Endodermal cell (in vitro differentiated cells): ENCODE measurements at regions not wholly inside any gene's neighbourhood (a gene's known extent, or its start where the extent isn't known, plus 50 kb on each side); places are given as distances from the start of the nearest gene placed in this dataset.

Experiments
- DNase-seq: peaks from one replicate; pipeline ENCODE4 v3.0.0-alpha.2; 2017
- H3K27ac ChIP-seq: 2 replicates; pipeline ENCODE4 v1.5.1; 2013; ENCODE audit warnings: mild to moderate bottlenecking, low read depth, low read length, moderate library complexity
- H3K27me3 ChIP-seq: 2 replicates; pipeline ENCODE4 v1.6.1; 2013; ENCODE audit warnings: mild to moderate bottlenecking, low read length, moderate library complexity; ENCODE audit not compliant: insufficient read depth, control insufficient read depth, poor library complexity, severe bottlenecking
- H3K36me3 ChIP-seq: 2 replicates; pipeline ENCODE4 v1.7.0; 2013; ENCODE audit warnings: mild to moderate bottlenecking, low read length, moderate library complexity; ENCODE audit not compliant: control insufficient read depth, insufficient read depth
- H3K4me1 ChIP-seq: one replicate; pipeline ENCODE4 v1.7.0; 2013; ENCODE audit warnings: low read length; ENCODE audit not compliant: control insufficient read depth, insufficient read depth
- H3K4me3 ChIP-seq: 2 replicates; pipeline ENCODE4 v1.5.1; 2013; ENCODE audit warnings: mild to moderate bottlenecking, low read length, moderate library complexity
- H3K9ac ChIP-seq: 2 replicates; pipeline ENCODE4 v1.6.1; 2013; ENCODE audit warnings: mild to moderate bottlenecking, low read length, moderate library complexity; ENCODE audit not compliant: poor library complexity, severe bottlenecking; ENCODE audit errors: extremely low read depth
- H3K9me3 ChIP-seq: 2 replicates; pipeline ENCODE4 v1.6.1; 2013; ENCODE audit warnings: mild to moderate bottlenecking, low read length, moderate library complexity; ENCODE audit not compliant: control insufficient read depth
- H3K27ac Mint-ChIP-seq: 2 replicates; pipeline ENCODE4 v1.8.0; 2020; ENCODE audit warnings: mixed read lengths
- H3K27me3 Mint-ChIP-seq: 2 replicates; pipeline ENCODE4 v1.8.0; 2021; ENCODE audit warnings: mild to moderate bottlenecking, mixed read lengths; ENCODE audit not compliant: insufficient read depth
- H3K36me3 Mint-ChIP-seq: 2 replicates; pipeline ENCODE4 v1.8.0; 2020; ENCODE audit warnings: low read depth, mixed read lengths
- H3K4me1 Mint-ChIP-seq: 2 replicates; pipeline ENCODE4 v1.8.0; 2020; ENCODE audit warnings: mixed read lengths
- H3K4me3 Mint-ChIP-seq: 2 replicates; pipeline ENCODE4 v1.8.0; 2020; ENCODE audit warnings: mild to moderate bottlenecking, moderate library complexity, mixed read lengths
- H3K9me3 Mint-ChIP-seq: 2 replicates; pipeline ENCODE4 v1.8.0; 2020; ENCODE audit warnings: mild to moderate bottlenecking, mixed read lengths
- WGBS, 2 experiments: methylation state at CpG; one replicate each; pipeline versions ENCODE4 v1.1.5 to v1.1.7; 2013; ENCODE audit warnings: missing lambda C conversion rate in 2 of 2, mixed read lengths in 1 of 2; ENCODE audit not compliant: insufficient coverage in 1 of 2, insufficient read length in 1 of 2; 5-methylcytosine and 5-hydroxymethylcytosine counted together
- TF ChIP-seq, protein P1 (sequence below): fragments of 200-600 bp; sonication (generic); conservative IDR thresholded peaks from 2 replicates; pipeline ENCODE4 v1.5.0; 2021; ENCODE audit warnings: antibody characterized with exemption, mild to moderate bottlenecking

DNA sequence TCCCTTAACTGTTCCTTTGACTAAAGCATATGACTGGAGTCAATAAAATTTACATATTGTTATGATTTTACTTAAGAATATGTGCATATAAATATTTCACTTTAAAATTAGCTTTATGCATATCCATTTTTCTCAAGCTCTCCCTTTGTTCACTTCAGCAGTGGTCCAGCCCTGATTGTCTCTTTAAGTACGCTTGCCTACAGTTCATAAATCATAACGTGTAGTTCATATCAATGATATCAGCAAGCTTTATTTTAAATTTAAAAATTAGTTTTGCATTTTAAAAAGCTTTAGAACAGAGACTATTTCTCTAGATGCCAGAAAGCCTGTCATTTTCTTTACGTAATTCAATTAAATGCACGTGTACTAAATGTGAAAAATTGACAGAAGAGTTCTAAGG is 721.9 kb downstream of the OTOL1 start:
- Histone ChIP-seq H3K4me3 (no peak overlapping the region), H3K27ac (no peak overlapping the region), H3K9me3 (no peaks in the 10 kb centered on the region), H3K4me1 (no peaks in the 10 kb centered on the region), H3K27me3 (no peaks in the 10 kb centered on the region), H3K36me3 (no peaks in the 10 kb centered on the region), H3K9ac (no peak overlapping the region)
- TF ChIP-seq, protein P1, sequence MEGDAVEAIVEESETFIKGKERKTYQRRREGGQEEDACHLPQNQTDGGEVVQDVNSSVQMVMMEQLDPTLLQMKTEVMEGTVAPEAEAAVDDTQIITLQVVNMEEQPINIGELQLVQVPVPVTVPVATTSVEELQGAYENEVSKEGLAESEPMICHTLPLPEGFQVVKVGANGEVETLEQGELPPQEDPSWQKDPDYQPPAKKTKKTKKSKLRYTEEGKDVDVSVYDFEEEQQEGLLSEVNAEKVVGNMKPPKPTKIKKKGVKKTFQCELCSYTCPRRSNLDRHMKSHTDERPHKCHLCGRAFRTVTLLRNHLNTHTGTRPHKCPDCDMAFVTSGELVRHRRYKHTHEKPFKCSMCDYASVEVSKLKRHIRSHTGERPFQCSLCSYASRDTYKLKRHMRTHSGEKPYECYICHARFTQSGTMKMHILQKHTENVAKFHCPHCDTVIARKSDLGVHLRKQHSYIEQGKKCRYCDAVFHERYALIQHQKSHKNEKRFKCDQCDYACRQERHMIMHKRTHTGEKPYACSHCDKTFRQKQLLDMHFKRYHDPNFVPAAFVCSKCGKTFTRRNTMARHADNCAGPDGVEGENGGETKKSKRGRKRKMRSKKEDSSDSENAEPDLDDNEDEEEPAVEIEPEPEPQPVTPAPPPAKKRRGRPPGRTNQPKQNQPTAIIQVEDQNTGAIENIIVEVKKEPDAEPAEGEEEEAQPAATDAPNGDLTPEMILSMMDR = no peak
- Mint-ChIP-seq H3K27me3 (no peaks in the 10 kb centered on the region), H3K36me3 (no peaks in the 10 kb centered on the region), H3K4me1 (no peaks in the 10 kb centered on the region), H3K27ac (no peak overlapping the region), H3K9me3 (peaks cover 7% of the 10 kb centered on the region), H3K4me3 (no peak overlapping the region)
- DNase-seq = no peak
- 79 to 93% methylated on average over 2 to 4 of the region's 4 CpGs for WGBS, 2 experiments

DNA sequence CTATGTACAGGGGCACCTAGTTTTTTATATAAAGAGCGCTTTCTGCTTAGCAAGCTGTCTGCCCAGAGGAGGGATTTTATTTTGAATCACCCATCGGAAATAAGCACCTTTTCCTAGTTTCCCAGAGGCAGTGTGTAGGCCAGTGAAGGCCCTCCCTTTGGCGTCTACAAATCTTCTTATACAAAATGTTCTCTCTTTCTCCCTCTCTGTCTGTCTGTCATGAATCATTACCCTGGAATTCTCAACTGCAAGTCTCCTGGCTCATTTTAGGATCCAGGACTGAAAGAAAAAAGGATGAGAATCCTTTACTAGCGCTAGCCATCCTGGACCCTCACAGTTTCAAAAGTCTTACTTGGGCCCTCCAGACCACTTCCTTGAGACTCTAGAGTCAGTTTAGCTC is 728.1 kb downstream of the OTOL1 start:
- no peaks in the 10 kb centered on the region for H3K36me3 ChIP-seq
- TF ChIP-seq, protein P1 = no peak
- no peak for DNase-seq

DNA sequence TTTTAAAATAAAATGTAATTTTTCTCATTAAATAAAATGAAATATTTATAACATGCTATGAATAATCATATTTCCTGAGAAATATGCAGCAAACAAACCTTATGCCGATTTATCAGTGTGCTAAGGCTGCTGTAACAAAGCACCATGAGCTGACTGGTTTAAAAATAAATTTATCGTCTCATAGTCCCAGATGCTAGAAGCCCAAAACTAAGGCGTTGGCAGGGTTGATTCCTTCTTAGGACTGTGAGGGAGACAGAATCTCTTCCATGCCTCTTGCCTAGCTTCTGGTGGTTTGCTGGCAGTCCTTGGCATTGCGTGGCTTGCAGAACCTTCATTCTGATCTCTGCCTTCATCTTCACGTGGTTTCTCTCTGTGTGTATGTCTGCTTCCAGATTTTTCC is 740.3 kb downstream of the OTOL1 start:
- TF ChIP-seq, protein P1 = no peak
- H3K9ac ChIP-seq = no peak overlapping the region
- no peaks in the 10 kb centered on the region for H3K9me3 ChIP-seq
- H3K27ac Mint-ChIP-seq = no peak overlapping the region
- H3K4me1 Mint-ChIP-seq = peaks cover 9% of the 10 kb centered on the region
- no peak overlapping the region for H3K4me3 Mint-ChIP-seq
- no peak for DNase-seq
- 91 to 95% methylated on average over 5 of the region's 5 CpGs for WGBS, 2 experiments
- no peaks in the 10 kb centered on the region for H3K9me3 Mint-ChIP-seq
- no peaks in the 10 kb centered on the region for H3K27me3 Mint-ChIP-seq
- H3K36me3 ChIP-seq = no peaks in the 10 kb centered on the region
- H3K27me3 ChIP-seq = no peaks in the 10 kb centered on the region
- H3K27ac ChIP-seq = no peak overlapping the region
- no peak overlapping the region for H3K4me3 ChIP-seq
- H3K4me1 ChIP-seq = peaks cover 3% of the 10 kb centered on the region
- H3K36me3 Mint-ChIP-seq = no peaks in the 10 kb centered on the region

More for the DNA sequence above, 728.1 kb downstream of the OTOL1 start:
- no peak overlapping the region for H3K4me3 Mint-ChIP-seq
- no peak overlapping the region for H3K27ac Mint-ChIP-seq
- peak overlapping the region; percentile 13 for H3K27ac ChIP-seq
- H3K27me3 ChIP-seq = no peaks in the 10 kb centered on the region
- no peaks in the 10 kb centered on the region for H3K36me3 Mint-ChIP-seq
- WGBS, 2 experiments = 92% methylated on average over 2 to 4 of the region's 4 CpGs
- H3K4me1 ChIP-seq = no peaks in the 10 kb centered on the region
- H3K4me1 Mint-ChIP-seq = no peaks in the 10 kb centered on the region
- H3K9me3 Mint-ChIP-seq = peaks cover 7% of the 10 kb centered on the region
- H3K27me3 Mint-ChIP-seq = no peaks in the 10 kb centered on the region
- no peak overlapping the region for H3K9ac ChIP-seq
- H3K9me3 ChIP-seq = no peaks in the 10 kb centered on the region
- H3K4me3 ChIP-seq = no peak overlapping the region
